Suppressor macrophage treated with lipopolysaccharide for 1 hour (primary cell): ENCODE measurements at regions not wholly inside any gene's neighbourhood (a gene's known extent, or its start where the extent isn't known, plus 50 kb on each side); places are given as distances from the start of the nearest gene placed in this dataset.
"Not testable (repeated sequence)": the region's sequence is repeated elsewhere in the genome, so short reads cannot be mapped to it uniquely, and the experiment has no call there.

Source experiments
- DNase-seq, 3 donors: peaks; one replicate each; pipeline ENCODE4 v3.0.0-alpha.2; 2020 to 2022

DNA sequence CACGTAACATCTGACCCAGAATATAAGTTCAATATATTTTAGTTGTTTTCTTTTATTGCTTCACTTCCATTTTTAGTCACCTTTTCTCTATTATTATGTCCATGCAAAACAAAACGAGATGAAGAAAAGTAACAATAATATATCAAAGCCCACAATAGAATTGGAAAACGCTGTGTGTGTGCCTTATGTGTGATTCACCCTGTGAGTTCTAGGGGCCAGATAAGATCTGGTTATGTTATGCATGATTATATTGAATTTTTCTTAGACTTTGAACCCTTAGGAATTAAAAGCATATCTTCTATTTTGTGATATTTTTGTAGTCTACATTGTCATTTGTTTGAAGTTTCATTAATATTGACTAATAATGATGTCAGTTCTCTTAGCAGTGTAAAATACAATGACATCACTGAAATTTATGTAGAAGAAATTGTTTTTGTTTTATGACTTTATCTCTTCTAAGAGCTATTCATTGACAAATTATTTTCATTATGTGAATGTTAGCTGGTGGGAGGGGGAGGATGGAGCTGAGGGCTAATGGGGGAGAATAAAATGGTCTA lies 243.6 kb downstream of the TFAP2B start:
- no peak for DNase-seq

DNA sequence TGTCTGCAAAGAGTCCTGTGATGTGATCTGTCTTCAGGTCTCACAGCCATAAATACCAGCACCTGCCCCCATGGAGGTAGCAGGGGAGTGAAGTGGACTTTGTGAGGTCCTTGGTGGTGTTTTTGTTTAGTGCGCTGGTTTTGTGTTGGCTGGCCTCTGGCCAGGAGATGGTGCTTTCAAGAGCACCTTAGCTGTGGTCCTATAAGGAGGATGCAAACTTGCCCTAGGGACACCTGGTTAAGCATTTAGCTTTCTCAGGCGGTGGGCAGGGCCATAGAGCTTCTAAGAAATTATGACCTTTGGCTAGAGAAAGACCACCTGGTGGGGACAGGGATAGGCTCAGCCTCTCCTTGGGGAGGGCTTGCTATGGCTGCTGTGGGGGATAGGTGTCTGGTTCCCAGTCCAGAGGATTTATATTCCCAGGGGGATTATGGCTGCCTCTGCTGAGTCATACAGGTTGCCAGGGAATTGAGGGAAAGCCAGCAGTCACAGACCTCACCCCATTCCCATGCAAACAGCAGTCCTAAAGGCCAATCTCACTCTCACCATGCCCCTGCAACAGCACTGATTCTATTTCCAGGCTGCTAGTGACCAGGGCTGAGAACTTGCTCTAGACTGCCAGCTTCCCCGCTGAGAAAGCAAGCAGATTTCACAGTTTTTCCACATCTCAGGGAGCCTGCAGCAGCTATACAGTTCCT lies 259.3 kb downstream of the TFAP2B start:
- DNase-seq: no peak

DNA sequence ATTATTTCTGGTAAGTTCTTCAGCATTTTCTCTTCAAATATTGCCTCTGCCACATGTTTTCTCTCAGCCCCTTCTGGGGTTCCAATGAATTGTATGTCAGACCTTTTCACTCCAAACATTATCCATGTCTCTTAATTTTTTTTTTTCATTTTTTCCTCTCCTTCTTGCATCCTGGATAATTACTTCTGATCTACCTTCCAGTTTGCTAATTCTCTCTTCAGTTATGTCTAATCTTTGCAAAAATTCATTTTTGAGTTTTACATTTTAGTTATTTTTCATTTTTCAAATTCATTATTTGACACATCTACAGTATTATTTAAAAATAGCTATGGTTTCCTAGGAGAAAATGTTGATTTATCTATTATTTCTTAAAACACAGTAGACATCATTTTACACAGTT lies 271.7 kb downstream of the TFAP2B start:
- DNase-seq: no peak

DNA sequence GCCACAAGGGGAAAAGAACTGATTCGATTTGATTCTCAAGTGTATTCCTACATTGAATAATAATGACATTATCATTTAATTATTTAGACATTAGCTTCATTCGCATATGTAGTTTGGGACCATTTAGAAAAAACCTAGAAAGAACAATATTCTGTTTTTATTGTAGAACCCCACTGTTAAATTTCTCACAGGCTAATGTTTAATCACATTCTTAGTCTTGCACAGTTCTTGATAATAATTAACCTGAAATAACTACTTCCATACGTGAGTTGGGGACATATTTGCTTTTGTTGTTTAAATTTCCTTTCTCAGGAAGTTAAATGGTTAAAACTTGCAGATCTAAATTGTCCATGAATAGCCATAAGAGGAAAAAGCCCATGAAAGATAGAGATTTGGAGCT lies 275.2 kb downstream of the TFAP2B start:
- DNase-seq: no peak

GRCh38 chr6:51094271-51094670 lies 275.6 kb downstream of the TFAP2B start:
- no peak for DNase-seq

GRCh38 chr6:51098246-51098645 lies 279.6 kb downstream of the TFAP2B start:
- DNase-seq: no peak

- peak in 2 of 3 donors; percentile 6 to 28 for DNase-seq
These were observed 280.1 kb downstream of the TFAP2B start for GRCh38 chr6:51098791-51099190.

DNA sequence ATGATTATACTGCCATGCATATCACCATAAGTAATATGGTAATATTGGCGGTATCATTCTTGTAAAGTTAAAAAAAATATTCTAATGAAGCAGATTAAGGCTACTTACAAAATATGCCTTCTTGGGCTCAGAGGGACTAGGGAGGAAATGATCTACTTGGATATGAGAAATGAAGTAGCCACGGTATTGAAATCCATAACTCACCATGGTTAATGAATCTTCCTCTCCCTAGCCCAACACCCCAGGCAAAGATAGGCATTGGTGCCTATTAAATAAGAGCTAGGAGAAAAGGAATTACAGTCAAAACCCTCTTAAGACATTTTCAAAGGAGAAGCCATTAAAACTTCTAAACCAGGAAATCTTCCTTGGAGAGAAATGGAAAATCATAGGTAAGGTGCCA lies 280.5 kb downstream of the TFAP2B start:
- no peak for DNase-seq

DNA sequence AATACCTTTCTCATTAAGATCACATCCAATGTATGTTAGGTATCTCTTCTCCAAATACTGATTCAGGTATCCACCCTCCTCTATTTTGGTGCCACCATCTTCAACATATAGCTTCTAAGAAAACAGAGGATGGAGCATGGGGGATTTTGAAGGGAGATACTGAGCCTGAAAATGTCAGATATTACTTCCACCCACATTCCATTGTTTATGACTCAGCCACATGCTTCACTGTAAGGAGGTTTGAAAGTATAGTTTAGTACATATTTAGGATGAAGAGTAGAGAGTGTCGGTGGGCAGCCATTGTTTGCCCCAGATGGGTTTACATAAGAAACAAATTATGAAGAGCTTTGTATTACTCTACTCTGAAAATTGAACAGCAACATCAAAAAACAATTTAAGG lies 286.7 kb downstream of the TFAP2B start:
- no peak for DNase-seq

- DNase-seq: no peak
These were observed 289.1 kb downstream of the TFAP2B start for GRCh38 chr6:51107769-51108203.

DNA sequence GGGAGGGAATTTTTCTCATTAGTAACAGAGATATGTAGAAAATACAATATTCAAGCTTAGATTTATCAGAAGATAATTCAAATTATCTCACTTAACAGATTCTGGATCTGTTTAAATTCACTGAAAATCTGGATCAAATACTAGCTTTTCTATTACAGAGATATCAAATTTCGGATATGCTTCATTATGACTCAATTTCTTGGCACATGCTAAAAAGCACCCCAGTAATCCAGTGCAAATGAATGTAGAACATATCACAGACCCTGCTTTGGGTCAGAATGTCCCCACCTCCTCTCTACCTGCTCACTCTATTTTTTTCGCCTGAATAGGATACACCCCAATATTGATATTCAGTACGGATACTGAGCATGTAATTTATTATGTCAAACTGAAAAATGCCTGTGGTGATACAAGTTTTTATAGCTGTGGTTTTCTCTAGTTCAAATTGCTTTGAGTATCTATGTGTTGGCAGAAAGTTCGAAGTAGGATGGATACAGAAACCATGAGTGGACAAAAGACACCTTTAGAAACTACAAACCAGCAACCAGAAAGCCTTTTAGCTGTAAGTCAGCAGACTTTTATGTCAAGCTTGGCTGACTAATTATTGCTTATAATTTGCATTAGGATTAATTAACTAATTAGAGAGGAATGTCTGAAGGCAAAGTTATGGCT lies 290.0 kb downstream of the TFAP2B start:
- DNase-seq: no peak

GRCh38 chr6:51112731-51113130 lies 294.1 kb downstream of the TFAP2B start:
- no peak for DNase-seq

- no peak for DNase-seq
These were observed 298.1 kb downstream of the TFAP2B start for GRCh38 chr6:51116723-51117122.

DNA sequence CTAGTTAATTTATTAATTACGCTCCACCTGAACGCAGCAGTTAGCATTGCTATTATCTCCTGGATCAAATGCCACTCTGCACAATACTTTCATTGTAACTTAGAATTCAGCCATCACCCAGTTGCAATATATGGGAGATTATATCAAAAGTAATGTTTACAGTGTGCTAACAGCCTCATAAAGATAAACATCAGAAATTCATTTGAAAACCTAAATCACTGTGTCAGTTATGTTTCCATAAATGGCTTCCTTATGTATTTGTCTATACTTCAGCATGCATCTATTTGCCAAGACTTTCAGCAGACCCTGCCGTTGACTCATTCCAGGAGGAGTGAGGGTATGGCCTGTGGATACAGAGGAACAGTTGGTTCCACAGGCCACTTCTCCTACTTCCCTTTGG lies 300.1 kb downstream of the TFAP2B start:
- no peak for DNase-seq

- DNase-seq: no peak
These were observed 301.3 kb downstream of the TFAP2B start for GRCh38 chr6:51120016-51120415.

DNA sequence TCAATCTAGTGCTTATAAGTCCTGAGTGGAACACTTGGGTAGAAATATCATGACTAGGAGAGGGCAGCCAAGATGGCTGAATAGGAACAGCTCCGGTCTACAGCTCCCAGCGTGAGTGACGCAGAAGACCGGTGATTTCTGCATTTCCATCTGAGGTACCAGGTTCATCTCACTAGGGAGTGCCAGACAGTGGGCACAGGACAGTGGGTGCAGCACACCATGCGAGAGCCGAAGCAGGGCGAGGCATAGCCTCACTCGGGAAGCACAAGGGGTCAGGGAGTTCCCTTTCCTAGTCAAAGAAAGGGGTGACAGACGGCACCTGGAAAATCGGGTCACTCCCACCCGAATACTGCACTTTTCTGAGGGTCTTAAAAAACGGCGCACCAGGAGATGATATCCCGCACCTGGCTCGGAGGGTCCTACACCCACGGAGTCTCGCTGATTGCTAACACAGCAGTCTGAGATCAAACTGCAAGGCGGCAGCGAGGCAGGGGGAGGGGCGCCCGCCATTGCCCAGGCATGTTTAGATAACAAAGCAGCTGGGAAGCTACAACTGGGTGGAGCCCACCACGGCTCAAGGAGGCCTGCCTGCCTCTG lies 302.8 kb downstream of the TFAP2B start:
- DNase-seq: not testable (repeated sequence)

- no peak for DNase-seq
These were observed 310.4 kb downstream of the TFAP2B start for GRCh38 chr6:51129043-51129442.

- no peak for DNase-seq
These were observed 319.1 kb downstream of the TFAP2B start for GRCh38 chr6:51137777-51138176.

- DNase-seq: no peak
These were observed 321.3 kb downstream of the TFAP2B start for GRCh38 chr6:51139950-51140385.

GRCh38 chr6:51141080-51141479 lies 322.4 kb downstream of the TFAP2B start:
- peak in 2 of 3 donors; percentile 2 to 4 for DNase-seq

DNA sequence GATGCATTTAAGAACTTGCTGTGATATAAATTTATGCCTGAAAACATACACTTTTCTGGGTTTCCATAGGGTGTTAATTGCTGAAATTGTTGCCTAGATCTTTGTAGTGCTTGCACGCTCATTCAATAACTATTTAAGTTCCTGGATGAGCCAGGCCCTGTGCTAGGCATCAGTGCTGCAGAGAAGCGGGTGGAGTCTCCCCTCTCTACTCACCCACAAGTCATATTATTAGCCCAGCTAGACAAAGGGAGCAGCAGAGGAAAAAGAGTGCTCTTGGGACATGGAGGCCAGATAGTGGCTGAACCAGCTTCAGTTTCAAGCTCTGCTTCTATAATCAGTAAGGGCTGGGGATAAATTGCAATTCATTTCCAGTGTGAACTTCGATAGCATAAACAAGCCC lies 329.1 kb downstream of the TFAP2B start:
- no peak for DNase-seq

DNA sequence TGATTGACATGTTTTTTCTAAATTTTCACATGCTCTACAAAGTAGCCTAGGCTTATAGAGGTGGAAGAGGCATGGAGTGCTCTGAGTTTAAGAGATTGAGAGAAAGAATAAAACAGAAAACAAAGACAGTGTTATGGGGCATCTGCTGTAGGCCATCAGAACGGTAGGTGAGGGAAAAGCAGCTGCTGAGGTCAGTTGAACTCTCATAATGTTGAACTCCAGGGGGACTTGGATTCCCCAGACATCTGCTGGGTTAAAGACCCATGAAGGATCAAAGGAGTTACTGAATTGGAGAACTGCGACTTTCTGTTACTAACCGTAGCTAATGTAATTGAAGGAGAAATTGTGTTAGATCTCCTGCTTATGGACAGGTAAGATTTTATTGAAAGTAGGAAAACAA lies 333.9 kb downstream of the TFAP2B start:
- DNase-seq: no peak

DNA sequence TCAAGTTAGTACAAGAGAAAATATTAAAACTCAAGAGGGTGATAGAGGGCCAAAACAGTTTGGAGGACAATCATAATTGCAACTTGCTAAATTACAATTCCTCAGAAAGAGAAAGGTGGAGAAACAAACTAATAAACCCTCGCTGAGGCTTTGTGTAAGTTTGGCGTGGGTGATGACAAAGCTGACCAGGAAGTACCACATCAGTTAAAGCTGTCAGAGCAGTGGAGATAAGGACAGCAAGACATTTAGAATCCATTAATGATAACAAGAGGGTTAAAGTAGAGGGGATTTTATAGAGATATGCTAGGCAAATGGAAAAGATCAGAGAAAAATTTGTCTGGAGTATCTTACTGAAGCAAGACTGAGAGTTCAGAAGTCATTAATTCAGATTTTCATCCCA lies 334.4 kb downstream of the TFAP2B start:
- DNase-seq: no peak

GRCh38 chr6:51154925-51155324 lies 336.3 kb downstream of the TFAP2B start:
- not testable (repeated sequence) for DNase-seq
